ENCODE measurements at regions not wholly inside any gene's neighbourhood (a gene's known extent, or its start where the extent isn't known, plus 50 kb on each side); places are given as distances from the start of the nearest gene placed in this dataset.

- Histone ChIP-seq H3K14ac (ENCODE audit: insufficient read depth, low read length) (no peak overlapping the region), H2BK12ac (ENCODE audit: insufficient read length, low read depth, low read length) (no peak overlapping the region), H3K27me3 (ENCODE audit: insufficient read depth, low read length) (no peaks in the 10 kb centered on the region; the same call in 1 of the 2 replicates), H3K9ac (ENCODE audit: extremely low read depth, insufficient read length, low read length) (no peak overlapping the region), H2AFZ (ENCODE audit: low read length) (no peak overlapping the region), H2BK120ac (ENCODE audit: low read depth, low read length, poor library complexity, severe bottlenecking) (no peak overlapping the region), H3K27ac (ENCODE audit: insufficient read length, low read depth, low read length) (no peak overlapping the region), H2AK5ac (ENCODE audit: insufficient read length, low read length) (no peak overlapping the region), H3K23ac (ENCODE audit: insufficient read length, low read depth, low read length) (no peak overlapping the region), H3T11ph (ENCODE audit: low read length) (no peak overlapping the region), H3K79me1 (ENCODE audit: insufficient read depth, low read depth, low read length, poor library complexity, severe bottlenecking) (no peaks in the 10 kb centered on the region), H3K4ac (ENCODE audit: low read depth, low read length) (no peak overlapping the region), H3K23me2 (ENCODE audit: insufficient read length, low read depth, low read length, poor library complexity, severe bottlenecking) (no peaks in the 10 kb centered on the region), H2BK15ac (ENCODE audit: low read depth, low read length) (no peak overlapping the region), H3K9me3 (ENCODE audit: control insufficient read depth, low read depth, low read length) (no peaks in the 10 kb centered on the region), H3K79me2 (ENCODE audit: insufficient read depth, low read length) (no peaks in the 10 kb centered on the region), H4K91ac (ENCODE audit: insufficient read length, low read depth, low read length) (no peak overlapping the region), H3K4me2 (ENCODE audit: insufficient read depth, insufficient read length, low read length) (no peak overlapping the region), H4K5ac (ENCODE audit: insufficient read length, low read depth, low read length) (no peak overlapping the region), H4K8ac (replicated peaks; ENCODE audit: insufficient read length, low read depth, low read length) (no peak overlapping the region), H4K20me1 (ENCODE audit: control insufficient read depth, insufficient read depth, insufficient read length) (no peaks in the 10 kb centered on the region), H3K4me1 (ENCODE audit: insufficient read depth, low read length) (no peaks in the 10 kb centered on the region), H2BK5ac (ENCODE audit: insufficient read length, low read length) (no peak overlapping the region), H3K18ac (ENCODE audit: insufficient read length, low read depth, low read length) (no peak overlapping the region), H3K56ac (ENCODE audit: insufficient read length, low read depth, low read length) (no peak overlapping the region), H2BK20ac (ENCODE audit: low read depth, low read length, poor library complexity, severe bottlenecking) (no peak overlapping the region)
- no CpG with 5 or more reads among the region's 1 CpG for WGBS (ENCODE audit: extremely low coverage, insufficient read length, low lambda C conversion rate)
- Mint-ChIP-seq H3K4me3 (no peak overlapping the region), H3K36me3 (ENCODE audit: insufficient read depth in 1 of 3, low read depth in 3 of 3) (no peaks in the 10 kb centered on the region), H3K27ac (no peak overlapping the region), H3K4me1 (peaks cover 5 to 6% of the 10 kb centered on the region in 2 experiments; a peak in 2 of 4 replicates), H3K9me3 (no peaks in the 10 kb centered on the region), H3K27me3 (ENCODE audit: low read depth) (no peaks in the 10 kb centered on the region)
- no peak for TF ChIP-seq CTCF (conservative IDR thresholded peaks at IDR 0.05)
- DNase-seq: no peak
Observed at GRCh38 chr16:64486561-64486960, 635.3 kb downstream of the CDH11 start.

Data from H9 (cell line).